ENCODE measurements at regions not wholly inside any gene's neighbourhood (a gene's known extent, or its start where the extent isn't known, plus 50 kb on each side); places are given as distances from the start of the nearest gene placed in this dataset.
"Not testable (repeated sequence)": the region's sequence is repeated elsewhere in the genome, so short reads cannot be mapped to it uniquely, and the experiment has no call there.

DNA sequence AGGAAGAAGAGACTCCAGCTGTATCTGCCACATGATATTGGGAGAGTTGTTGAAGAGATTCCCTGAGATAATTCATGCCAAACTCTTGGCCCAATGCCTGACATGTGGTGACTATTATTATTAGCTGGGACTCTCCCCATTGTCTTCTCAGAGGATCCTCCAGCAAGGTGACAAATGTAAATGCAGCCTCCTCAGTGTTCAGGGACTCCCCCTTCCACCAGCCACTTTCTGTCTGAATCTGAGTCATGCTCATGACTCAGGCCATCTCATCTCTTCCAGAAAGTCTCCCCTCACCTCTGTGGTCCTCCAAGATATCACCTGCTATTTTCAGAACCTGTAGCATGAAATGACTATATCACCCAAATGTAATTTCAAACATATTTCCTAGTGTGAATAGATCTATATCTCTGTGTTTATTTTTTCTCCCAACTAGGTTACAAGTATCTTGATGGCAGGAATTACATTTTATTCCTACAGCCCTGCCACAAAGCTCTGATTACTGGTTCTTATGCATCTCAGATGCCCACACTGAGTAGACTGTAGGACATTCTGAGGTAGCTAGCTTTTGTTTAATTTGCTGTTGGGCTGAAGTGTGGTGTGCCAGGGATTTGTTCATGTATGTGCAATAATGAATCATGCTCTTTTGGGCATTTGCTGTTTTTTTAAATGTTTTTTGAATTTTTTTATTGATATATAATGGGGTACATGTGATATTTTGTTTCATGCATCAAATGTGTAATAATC is 126.6 kb upstream of the IL12B start:
- FAIRE-seq: no peak

DNA sequence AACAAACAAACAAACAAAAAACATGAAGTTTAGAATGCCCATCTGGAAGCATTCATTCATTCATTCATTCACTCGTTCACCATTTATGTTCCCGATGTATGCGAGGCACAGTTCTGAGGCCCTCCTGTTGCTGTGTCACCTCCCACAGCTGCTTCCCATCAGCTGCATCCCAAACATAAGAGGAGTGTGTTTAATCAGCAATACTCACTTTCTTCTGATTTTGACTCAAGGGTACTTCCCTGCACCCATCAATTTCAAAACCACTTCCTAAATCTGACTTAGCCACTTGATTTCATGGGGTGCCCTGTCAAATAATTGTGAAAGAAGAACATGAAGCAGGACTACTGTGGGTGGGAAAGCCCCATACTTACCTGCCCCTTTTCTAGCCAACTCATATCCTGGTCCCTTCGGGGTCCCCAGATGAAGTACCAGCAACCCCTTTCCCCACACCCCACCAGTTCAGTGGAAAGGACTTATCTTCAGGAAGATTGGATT is 128.0 kb upstream of the IL12B start:
- no peak for FAIRE-seq

DNA sequence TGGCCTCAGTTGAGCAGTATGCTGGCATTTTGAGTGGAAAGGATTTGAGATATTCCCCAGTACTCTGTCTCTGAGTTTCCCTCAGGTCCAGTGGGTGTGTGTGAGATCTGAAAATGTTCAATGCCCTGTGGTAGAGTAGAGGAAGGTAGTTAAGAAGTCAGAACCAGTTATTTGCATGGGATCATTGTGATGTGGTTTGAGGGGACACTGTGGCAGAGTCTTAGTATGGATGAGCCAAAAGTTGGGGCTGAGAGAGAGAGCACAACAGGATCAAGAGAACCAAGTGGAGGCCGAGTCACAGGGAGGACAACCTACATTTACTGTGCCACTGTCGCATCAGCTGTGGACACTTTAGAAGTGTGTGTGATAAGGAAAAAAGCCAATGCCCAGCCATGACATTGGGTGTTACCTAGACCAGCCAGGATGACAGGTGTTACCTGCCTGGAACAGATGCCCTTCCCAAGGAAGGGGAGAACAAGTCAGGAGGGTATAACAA is 128.9 kb upstream of the IL12B start:
- FAIRE-seq: no peak

DNA sequence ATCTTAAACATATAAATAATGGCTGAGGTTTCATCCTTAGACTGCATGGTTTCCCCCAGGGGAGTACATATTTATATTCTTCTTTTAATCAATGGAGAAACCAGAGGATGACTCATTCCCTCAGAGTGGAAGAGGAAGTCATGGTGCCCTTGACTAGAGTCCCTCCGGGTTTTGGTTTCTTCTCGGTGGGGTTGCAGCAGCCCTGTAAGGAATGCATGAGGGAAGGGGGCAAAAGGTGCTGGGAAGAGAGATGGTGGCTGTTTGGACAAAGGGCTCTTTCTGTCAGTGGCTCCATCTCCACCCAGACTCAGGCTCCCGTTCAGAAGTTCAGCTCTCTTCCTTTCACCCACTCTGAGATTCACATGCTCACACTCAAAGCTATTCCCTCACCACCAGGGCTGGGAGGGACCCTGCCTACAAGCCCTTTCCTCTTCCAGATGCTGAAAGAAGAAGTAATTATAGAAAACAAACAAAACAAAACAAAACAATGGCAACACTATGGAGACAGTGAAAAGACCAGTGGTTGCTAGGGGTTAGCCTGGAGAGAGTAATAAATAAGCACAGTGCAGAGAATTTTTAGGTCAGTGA is 129.8 kb upstream of the IL12B start:
- no peak for FAIRE-seq

DNA sequence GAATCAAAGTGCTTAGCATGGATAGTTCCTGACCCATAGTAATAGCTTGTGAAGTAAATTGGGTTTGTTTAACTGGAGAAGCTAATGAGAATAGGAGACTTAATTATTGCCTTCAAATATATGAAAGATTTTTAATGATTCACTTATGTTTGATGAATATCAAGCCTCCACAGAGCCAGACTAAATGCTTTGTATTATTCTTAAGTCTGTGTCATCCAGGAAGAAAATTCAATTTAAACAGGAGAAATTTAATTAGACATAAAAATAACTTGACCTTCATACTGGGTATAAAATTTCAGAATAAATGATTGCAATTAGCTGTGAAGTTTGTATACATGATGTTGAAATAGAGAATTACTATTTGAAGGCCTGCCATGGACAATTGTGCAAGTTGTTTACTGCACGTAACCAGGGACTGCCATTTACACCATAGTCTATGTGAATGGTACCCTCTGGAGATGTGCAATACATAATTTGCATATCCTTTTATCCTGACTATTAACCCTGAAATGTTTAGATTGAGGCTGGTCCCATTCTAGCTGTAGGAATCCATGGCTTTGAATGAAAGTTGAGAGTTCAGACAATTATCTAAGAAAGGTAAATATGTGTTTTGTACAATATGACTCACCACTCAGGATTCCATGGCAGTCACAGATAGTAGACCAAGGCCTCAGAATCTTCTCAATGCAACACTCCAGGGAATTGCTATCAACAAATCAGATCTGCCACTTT is 133.5 kb upstream of the IL12B start:
- FAIRE-seq: no peak

DNA sequence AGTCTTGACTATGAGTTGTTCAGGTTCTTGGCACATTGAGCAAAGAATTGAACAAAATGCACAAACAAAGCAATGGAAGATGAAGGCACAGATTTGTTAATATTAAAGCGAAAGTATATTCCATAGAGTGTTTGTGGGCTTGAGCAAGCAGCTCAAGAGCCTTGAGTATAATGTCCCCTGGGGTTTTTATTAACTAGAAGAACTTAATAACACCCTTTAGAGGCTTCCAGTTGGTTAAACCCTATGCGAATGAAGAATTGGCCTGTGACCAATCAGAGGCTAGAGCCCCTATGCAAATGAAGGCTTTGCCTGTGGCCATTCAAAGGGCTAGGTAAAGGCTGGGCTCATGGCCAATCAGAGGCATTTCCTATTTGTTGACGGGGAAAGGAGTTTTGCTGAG is 135.3 kb upstream of the IL12B start:
- FAIRE-seq: no peak

DNA sequence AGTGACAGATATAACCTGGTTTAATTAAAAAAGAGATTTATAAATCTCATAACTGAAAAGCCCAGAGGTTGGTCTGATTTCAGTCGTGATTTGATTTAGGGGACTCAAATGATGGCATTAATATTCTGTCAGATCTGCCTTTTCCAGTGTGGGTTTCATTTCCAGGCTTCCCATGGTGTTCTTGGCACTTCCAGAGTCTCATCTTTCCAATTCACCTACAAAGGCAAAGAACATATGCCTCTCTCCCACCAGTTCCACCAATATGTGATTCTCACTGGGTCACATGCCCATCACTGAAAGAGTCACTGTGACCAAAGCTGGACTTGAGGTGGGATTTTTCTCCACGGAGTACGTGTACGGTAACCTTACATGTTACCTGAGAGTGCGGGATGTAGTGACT is 137.4 kb upstream of the IL12B start:
- FAIRE-seq: no peak

DNA sequence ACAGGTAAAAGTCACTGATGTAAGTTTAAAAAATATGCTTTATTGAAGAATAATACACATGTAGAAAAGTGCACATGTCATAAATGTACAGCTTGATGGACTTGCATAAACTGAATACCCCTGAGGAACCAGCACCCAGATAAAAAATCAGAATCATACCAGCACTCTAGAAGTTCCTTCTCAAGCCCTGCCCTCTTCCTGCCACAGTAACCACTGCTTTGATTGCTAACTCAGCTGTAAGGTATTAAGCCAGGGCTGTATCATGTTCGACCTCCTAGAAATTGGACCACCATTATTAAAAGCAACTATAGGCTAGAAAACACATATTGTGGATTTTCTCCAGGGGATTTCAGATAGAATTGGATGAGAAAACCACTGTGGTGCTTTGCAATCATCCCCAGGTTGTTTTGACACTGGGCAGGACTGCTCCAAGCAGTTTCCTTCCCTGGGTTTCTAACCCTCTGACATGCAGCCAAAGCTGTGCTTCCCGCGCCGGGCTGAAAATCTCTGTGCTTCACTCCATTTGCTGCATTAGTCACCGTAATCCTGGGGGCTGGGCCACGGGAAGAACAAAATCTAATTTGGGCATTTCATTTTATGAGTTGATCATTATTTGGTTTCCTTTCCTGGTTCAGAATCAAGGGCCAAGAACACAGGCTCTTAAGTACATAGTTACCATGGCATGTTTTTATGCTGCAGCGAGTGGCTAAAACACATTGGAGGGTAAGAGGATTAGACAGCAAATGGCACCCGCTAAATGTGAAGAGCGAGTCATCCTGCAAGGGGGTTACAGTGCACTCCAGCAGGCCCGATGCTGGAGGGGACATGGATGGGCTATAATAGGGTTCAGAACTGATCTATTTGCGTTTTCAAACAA is 139.4 kb upstream of the IL12B start:
- FAIRE-seq: peak; percentile 68

DNA sequence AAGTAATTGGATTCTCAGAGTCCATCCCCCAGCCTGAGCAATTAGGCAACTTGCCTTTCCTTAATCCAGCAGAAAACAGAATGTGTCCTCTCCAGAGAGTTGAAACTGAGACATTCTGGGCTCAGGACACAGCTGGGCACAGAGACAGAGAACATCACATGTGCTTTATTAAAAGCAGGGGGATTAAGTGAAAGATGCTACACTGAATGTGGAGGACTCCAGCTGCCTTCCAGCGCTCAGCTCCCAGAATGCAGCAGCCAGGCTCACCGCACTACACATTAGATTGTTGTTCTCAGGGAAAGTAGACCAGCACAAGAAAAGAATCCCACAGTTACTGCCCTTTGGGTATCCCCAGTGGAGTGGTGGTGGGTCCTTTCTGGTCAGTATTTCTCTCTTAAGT is 141.6 kb upstream of the IL12B start:
- FAIRE-seq: no peak

DNA sequence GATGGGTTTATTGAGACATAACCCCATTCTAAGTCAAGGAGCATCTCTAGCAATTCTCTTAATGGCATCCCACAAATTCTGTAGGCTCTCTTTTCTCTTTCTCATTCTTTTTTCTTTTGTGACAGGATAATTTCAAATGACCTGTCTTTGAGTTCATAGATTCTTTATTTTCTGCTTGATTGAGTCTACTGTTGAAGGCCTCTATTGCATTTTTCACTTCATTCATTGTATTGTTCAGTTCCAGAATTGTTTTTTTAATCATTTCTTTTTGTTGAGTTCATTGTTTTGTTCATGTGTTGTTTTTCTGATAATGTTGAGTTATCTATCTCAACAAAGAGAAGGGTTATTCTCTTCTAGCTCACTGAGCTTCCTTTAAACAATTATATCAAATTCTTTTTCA is 144.7 kb upstream of the IL12B start:
- FAIRE-seq: no peak

DNA sequence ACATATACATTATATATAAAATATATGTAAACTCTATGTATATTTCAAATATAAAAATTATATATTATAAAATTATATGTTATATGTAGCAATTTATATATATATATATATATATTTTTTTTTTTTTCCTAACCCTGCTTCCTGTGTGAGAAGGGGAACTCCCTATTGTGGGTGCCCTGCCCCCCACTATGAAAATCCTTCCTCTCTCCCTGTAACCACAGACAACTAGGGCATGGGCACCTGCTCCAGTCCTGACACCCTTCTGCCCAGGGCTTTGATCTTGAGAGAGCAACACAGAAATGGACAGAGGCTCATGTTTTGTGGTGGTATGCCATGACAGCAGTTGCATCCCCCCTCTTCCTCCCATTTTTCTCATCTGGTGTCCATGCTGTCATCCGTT is 148.7 kb upstream of the IL12B start:
- FAIRE-seq: no peak

DNA sequence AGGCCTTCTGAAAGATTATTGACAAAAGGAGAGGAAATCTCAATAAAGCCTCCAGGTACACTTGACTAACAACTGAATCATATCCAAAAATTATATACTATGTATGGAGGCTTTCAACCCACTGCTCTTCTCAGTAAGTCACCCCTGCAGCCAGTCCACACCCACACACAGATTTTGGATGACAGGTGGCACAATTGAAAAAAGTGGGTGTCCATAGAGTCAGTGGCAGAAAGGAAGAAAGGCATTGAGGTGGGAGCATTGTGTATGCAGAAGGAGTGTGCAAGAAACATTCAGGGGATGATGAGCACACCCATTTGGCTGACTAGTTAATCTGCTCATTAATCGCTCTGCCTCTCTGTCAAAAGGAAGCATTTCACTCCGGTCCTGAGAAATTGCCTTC is 150.6 kb upstream of the IL12B start:
- no peak for FAIRE-seq

DNA sequence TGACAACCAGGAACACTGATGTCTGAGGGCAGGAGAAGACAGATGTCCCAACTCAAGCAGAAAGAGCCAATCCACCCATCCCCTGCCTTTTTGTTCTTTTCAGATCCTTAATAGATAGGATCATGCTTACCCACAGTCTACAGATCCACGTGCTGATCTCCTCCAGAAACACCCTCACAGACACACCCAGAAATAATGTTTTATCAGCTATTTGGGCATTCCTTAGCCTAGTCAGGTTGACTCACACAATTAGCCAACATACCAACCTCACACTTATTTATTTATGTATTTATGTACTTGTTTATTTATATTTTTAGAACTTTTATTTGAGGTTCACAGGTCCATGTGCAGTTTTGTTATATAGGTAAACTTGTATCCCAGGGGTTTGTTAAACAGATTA is 151.5 kb upstream of the IL12B start:
- no peak for FAIRE-seq

DNA sequence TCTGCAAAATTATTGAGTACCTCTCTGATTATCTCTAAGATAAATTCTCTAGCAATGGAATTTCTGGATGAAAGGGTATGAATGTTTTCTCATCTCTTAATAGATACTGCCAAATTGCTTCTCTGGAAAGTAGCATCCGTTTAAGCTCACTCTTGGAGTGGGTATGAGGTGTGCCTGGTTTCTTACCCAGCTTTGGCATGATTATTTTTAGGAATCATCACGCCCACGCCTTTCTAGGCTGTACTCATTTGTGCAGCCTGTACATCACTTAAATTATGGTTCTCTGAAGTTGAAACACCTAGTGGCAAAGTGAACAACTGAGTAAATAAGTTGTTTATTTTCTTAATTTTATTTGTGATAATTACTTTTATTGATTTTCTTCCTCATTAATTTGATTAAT is 156.5 kb upstream of the IL12B start:
- no peak for FAIRE-seq

DNA sequence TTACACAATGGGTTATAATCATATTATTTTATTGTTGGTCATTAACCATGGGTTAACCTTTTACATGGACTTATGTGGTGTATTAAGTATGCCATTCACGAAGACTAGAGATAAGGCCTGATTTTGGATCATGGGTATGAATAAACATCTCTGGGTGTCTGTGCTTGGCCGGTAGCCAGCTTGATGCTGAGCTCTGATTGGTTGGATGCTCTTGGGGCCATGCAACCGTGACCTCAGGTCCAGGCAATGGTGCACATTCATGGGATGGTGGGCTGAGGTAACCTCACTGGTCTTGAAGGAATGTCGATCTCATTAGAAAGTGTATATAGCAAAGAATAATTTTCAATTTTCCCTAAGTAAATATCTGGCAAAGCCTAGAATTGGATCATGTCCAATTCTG is 158.2 kb upstream of the IL12B start:
- FAIRE-seq: no peak

DNA sequence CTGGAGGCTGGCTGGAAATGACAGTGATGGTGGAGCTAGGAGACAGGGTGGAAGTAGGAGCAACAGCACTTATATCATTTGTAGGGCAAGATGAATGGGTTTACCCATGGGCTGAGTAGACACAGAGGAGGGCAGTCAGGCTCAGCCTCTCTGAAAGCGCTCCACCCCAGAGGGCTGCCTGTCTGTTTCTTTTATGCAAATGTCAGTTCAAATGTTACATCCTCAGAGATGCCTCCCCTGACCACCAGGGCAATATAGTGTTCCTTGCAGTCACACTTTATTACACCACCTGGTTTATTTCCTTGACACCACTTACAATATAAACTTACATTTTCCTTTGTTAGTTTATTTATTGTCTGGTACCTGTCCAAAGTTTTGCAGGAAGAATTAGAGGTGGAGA is 159.5 kb upstream of the IL12B start:
- FAIRE-seq: no peak

DNA sequence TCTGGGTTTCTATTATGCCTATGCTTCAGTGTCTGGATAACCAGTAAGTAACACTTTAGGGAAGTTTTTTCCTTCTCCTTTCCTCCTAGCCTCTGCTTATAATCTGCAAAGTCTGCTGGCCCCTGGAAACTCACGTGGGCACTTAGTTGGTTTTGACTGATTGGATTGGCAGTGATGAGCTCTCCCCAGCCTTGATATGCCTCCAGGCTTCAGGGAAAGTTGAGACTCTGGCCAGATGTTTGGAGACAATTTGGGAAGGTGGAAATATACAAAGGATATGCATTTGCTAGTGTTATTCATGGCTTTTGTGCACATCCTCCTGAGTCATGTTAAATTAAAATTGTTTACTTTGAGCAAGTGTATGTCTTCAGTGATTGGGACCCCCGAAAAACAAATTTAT is 160.2 kb upstream of the IL12B start:
- FAIRE-seq: no peak

DNA sequence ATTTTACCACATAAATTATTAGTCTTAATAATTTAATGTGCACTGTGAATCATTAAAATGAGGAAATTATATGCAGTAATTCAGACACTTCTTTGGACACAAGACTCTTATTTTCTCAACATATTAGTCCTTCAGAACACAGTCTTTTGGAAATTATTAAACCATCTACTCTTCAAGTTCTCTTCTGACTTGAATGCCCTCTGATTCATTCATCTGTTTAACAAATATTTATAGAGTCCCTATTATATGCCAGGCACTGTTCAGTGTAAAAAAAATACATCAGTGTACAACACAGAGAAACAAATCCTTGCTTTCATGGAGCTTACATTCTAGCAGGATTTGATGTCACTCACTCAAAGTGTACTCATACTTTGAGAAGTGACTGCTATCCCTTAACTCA is 163.4 kb upstream of the IL12B start:
- FAIRE-seq: no peak

DNA sequence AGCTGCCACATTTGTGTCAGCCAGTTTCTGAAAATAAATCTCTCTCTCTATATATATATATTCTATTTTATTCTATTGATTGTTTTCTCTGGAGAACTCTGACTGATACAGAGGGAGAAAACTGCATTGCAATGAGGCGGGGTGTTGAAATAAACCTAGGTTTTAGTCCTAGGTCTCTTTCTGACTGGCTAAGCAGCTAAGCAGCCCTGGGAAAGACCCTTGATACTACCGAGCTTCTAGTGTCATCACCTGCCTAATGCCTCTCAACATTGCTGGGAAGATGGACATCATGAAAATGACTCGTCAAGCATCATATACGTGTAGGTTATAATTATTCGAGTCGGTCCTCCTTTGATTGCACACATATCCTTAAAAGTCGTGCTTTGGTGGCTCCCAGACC is 166.5 kb upstream of the IL12B start:
- no peak for FAIRE-seq

DNA sequence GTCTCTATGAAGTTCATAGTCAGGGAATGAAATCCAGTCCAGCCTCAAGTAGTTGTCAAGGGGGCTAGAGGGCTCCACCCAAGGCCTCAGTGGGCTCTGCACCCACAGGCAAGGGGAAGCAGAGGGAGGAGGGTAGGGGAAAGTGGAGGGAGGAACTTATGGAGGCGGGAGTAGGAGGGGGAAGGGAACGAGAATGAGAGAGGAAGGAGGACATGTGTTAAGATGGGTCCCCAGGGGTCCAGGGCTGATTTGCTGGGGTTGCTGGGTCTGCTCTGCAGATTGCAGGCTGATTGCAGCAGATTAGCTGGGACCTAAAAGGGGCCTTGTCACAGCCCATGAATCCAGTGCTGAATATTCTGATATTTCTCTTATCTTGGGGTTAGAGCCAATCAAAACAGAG is 166.9 kb upstream of the IL12B start:
- no peak for FAIRE-seq

DNA sequence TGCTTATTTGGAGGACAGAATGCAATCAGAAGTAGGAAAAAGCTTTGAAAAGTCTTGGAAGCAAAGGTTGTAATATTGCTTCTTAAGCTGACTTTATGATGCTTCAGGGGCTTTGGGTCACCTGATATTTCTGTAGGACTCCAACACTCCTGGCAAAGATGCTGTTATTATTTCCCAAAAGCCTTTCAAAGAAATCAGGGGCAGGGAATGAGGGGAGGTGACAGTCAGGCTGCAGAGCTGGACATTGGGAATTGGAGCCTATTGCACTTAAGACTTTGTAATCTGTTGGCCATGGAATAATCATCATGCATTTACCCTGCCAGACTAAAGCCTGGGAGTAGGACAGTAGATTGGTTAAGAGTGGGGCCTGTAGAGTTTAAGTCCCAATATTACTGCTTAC is 168.3 kb upstream of the IL12B start:
- FAIRE-seq: no peak

DNA sequence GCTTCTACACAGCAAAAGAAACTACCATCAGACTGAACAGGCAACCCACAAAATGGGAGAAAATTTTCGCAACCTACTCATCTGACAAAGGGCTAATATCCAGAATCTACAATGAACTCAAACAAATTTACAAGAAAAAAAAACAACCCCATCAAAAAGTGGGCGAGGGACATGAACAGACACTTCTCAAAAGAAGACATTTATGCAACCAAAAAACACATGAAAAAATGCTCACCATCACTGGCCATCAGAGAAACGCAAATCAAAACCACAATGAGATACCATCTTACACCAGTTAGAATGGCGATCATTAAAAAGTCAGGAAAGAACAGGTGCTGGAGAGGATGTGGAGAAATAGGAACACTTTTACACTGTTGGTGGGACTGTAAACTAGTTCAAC is 171.8 kb upstream of the IL12B start:
- not testable (repeated sequence) for FAIRE-seq

DNA sequence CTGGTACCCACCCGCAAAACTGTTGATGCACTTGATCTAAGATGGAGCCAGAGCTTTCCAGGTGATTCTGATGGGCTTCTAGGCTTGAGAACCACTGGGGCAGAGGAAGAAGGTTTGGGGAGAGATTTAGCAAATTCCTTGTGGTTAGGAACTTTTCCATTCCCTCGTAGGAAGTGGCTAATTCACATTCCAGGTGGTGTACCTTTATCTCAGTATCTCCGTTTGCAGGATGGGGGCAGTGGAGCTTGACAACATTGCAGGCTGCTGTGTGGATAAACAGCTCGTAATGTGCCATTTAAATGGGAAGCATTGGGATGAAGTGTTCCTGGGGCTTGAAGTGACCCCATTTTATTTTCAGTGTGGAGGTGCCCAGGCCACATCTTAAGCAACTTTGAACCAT is 172.9 kb upstream of the IL12B start:
- FAIRE-seq: no peak

All from islet of Langerhans (tissue), 1 donor.